NCI-H2081 treated with DMSO at 0.1 percent for 48 hours (cell line): ENCODE measurements at regions not wholly inside any gene's neighbourhood (a gene's known extent, or its start where the extent isn't known, plus 50 kb on each side); places are given as distances from the start of the nearest gene placed in this dataset.
"Not testable (repeated sequence)": the region's sequence is repeated elsewhere in the genome, so short reads cannot be mapped to it uniquely, and the experiment has no call there.

Experiments
- DNase-seq: peaks from one replicate; lab custom pipeline; 2025; lab: John Stamatoyannopoulos, UW

- DNase-seq, result peak; percentile 49
Measured at GRCh38 chr4:84126061-84126787, 372.9 kb downstream of the NKX6-1 start.

- peak; percentile 43 for DNase-seq
Measured at GRCh38 chr4:84110040-84110439, 389.1 kb downstream of the NKX6-1 start.

GRCh38 chr4:84101653-84102625, 397.2 kb downstream of the NKX6-1 start:
- not testable (repeated sequence) for DNase-seq

- DNase-seq, result no peak
Measured at GRCh38 chr4:84100071-84100470, 399.0 kb downstream of the NKX6-1 start.

GRCh38 chr4:84099599-84099998, 399.5 kb downstream of the NKX6-1 start:
- DNase-seq, result no peak

GRCh38 chr4:84091266-84091665, 407.8 kb downstream of the NKX6-1 start:
- no peak for DNase-seq

GRCh38 chr4:84089652-84090437, 409.2 kb downstream of the NKX6-1 start:
- DNase-seq, result no peak

GRCh38 chr4:84085986-84086385, 413.1 kb downstream of the NKX6-1 start:
- no peak for DNase-seq

GRCh38 chr4:84070289-84070688, 428.8 kb downstream of the NKX6-1 start:
- no peak for DNase-seq

- DNase-seq, result no peak
Measured at GRCh38 chr4:84063619-84064018, 435.5 kb downstream of the NKX6-1 start.

GRCh38 chr4:84058201-84058600, 440.9 kb downstream of the NKX6-1 start:
- no peak for DNase-seq

- DNase-seq, result peak; percentile 80
Measured at GRCh38 chr4:84051639-84052038, 447.5 kb downstream of the NKX6-1 start.

- DNase-seq, result no peak
Measured at GRCh38 chr4:84051089-84051488, 448.0 kb downstream of the NKX6-1 start.

GRCh38 chr4:84050015-84050414, 449.1 kb downstream of the NKX6-1 start:
- DNase-seq, result no peak

GRCh38 chr4:84046551-84046950, 452.5 kb downstream of the NKX6-1 start:
- no peak for DNase-seq

GRCh38 chr4:84041426-84041825, 457.7 kb downstream of the NKX6-1 start:
- DNase-seq, result no peak

GRCh38 chr4:84035568-84035967, 463.5 kb downstream of the NKX6-1 start:
- no peak for DNase-seq

- DNase-seq, result no peak
Measured at GRCh38 chr4:84032372-84032771, 466.7 kb downstream of the NKX6-1 start.

- no peak for DNase-seq
Measured at GRCh38 chr4:84031401-84031800, 467.7 kb downstream of the NKX6-1 start.

- DNase-seq, result no peak
Measured at GRCh38 chr4:84028340-84028739, 470.8 kb downstream of the NKX6-1 start.

- DNase-seq, result no peak
Measured at GRCh38 chr4:84024405-84024804, 474.7 kb downstream of the NKX6-1 start.

- DNase-seq, result no peak
Measured at GRCh38 chr4:84022564-84022963, 476.5 kb downstream of the NKX6-1 start.
